ENCODE measurements at regions not wholly inside any gene's neighbourhood (a gene's known extent, or its start where the extent isn't known, plus 50 kb on each side); places are given as distances from the start of the nearest gene placed in this dataset.

DNA sequence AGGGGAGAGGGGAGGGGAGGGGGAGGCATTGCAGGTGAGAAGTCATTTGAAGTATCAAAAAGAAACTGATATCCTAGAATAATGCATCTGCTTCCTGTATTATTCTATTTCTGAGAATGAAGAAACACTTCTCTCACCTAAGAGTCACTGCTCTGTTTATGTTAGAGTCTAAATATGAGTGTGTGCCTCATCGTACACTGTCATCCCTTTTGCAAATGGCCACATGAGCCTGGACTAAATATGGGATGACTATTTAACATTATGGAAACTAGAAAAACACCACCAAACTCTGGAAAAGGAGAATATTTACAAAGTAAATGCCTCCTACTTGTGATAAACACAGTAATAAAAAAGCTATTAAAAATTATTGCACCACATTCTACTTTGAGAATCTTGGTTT lies 146.4 kb upstream of the NOCT start:
- DNase-seq (ENCODE audit: low spot score, unreplicated experiment), result no peak
- H3K9me3 Mint-ChIP-seq (ENCODE audit: low read depth), result no peaks in the 10 kb centered on the region
- TF ChIP-seq, protein P1, sequence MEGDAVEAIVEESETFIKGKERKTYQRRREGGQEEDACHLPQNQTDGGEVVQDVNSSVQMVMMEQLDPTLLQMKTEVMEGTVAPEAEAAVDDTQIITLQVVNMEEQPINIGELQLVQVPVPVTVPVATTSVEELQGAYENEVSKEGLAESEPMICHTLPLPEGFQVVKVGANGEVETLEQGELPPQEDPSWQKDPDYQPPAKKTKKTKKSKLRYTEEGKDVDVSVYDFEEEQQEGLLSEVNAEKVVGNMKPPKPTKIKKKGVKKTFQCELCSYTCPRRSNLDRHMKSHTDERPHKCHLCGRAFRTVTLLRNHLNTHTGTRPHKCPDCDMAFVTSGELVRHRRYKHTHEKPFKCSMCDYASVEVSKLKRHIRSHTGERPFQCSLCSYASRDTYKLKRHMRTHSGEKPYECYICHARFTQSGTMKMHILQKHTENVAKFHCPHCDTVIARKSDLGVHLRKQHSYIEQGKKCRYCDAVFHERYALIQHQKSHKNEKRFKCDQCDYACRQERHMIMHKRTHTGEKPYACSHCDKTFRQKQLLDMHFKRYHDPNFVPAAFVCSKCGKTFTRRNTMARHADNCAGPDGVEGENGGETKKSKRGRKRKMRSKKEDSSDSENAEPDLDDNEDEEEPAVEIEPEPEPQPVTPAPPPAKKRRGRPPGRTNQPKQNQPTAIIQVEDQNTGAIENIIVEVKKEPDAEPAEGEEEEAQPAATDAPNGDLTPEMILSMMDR (IDR thresholded peaks at IDR 0.05; ENCODE audit: unreplicated experiment), result no peak
- H3K36me3 Mint-ChIP-seq (ENCODE audit: insufficient read depth), result no peaks in the 10 kb centered on the region
- no peak overlapping the region for H3K4me3 Mint-ChIP-seq (ENCODE audit: low read depth)
- peaks cover 23% of the 10 kb centered on the region for H3K4me1 Mint-ChIP-seq (ENCODE audit: low read depth)
- no peak overlapping the region for H3K27ac Mint-ChIP-seq
- no peaks in the 10 kb centered on the region for H3K27me3 Mint-ChIP-seq

DNA sequence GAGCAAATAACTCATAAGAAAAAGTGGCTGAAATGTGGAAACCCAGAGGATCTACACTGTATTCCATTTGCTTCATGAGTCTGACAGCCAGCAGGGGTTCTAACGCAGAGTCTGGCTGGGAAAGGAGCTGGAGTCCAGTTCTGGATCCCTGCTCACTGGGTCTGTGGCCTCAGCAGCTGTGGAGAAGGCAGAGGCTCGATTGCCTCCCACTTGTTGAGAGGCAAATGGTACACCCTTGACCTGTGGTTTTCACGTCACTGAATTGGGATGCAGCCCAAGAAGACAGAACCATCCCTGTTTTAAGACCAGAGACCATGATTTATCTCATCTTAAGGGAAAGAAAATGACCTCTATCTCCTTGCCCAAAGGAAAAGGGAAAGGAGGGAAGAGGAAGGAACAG lies 147.0 kb upstream of the NOCT start:
- peaks cover 24% of the 10 kb centered on the region for H3K4me1 Mint-ChIP-seq (ENCODE audit: low read depth)
- H3K27me3 Mint-ChIP-seq, result no peaks in the 10 kb centered on the region
- TF ChIP-seq, protein P1 (IDR thresholded peaks at IDR 0.05; ENCODE audit: unreplicated experiment), result no peak
- H3K27ac Mint-ChIP-seq, result no peak overlapping the region
- H3K4me3 Mint-ChIP-seq (ENCODE audit: low read depth), result no peak overlapping the region
- no peaks in the 10 kb centered on the region for H3K9me3 Mint-ChIP-seq (ENCODE audit: low read depth)
- H3K36me3 Mint-ChIP-seq (ENCODE audit: insufficient read depth), result no peaks in the 10 kb centered on the region
- no peak for DNase-seq (ENCODE audit: low spot score, unreplicated experiment)

DNA sequence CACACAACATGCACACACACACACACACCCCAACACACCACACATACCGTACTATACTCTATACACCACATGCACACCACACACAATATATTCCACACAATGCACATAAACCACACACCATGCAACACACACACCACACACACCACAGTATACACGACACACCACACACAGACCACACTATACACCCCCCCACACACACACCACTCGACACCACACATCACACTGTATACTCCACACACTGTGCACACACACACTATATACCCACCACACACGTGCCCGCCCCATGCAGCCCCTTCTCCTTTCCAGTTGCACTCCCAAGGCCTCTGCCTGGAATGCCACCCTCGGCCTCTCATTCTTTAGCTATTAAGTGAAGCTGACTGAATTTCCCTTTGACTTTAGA lies 148.2 kb upstream of the NOCT start:
- Mint-ChIP-seq H3K4me1 (ENCODE audit: low read depth) (peaks cover 36% of the 10 kb centered on the region), H3K9me3 (ENCODE audit: low read depth) (no peaks in the 10 kb centered on the region), H3K27me3 (no peaks in the 10 kb centered on the region), H3K36me3 (ENCODE audit: insufficient read depth) (no peaks in the 10 kb centered on the region), H3K4me3 (ENCODE audit: low read depth) (no peak overlapping the region), H3K27ac (no peak overlapping the region)
- TF ChIP-seq, protein P1 (IDR thresholded peaks at IDR 0.05; ENCODE audit: unreplicated experiment), result no peak
- no peak for DNase-seq (ENCODE audit: low spot score, unreplicated experiment)

DNA sequence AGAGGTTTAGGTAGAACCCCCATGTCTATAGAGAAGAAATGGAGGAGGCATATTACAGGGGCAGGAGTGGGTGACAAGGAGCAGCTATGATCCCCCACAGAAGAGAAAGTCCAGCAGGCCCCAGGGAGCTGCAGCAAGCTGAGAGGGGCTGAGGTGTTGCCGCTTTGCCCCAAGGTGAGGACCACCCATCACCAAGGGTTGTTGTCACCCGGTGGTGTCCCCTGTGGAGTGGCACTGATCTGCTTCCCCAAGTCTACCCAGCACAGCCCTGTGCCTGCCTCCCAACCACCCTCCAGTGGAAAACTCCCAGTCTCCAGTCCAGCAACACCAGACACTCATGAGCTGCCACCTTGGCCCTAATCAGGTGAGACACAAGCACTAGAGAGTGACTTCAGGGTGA lies 149.3 kb upstream of the NOCT start:
- no peaks in the 10 kb centered on the region for H3K36me3 Mint-ChIP-seq (ENCODE audit: insufficient read depth)
- no peak overlapping the region for H3K27ac Mint-ChIP-seq
- no peaks in the 10 kb centered on the region for H3K27me3 Mint-ChIP-seq
- H3K4me3 Mint-ChIP-seq (ENCODE audit: low read depth), result no peak overlapping the region
- H3K9me3 Mint-ChIP-seq (ENCODE audit: low read depth), result no peaks in the 10 kb centered on the region
- DNase-seq (ENCODE audit: low spot score, unreplicated experiment), result no peak
- TF ChIP-seq, protein P1 (IDR thresholded peaks at IDR 0.05; ENCODE audit: unreplicated experiment), result no peak
- H3K4me1 Mint-ChIP-seq (ENCODE audit: low read depth), result peaks cover 39% of the 10 kb centered on the region

DNA sequence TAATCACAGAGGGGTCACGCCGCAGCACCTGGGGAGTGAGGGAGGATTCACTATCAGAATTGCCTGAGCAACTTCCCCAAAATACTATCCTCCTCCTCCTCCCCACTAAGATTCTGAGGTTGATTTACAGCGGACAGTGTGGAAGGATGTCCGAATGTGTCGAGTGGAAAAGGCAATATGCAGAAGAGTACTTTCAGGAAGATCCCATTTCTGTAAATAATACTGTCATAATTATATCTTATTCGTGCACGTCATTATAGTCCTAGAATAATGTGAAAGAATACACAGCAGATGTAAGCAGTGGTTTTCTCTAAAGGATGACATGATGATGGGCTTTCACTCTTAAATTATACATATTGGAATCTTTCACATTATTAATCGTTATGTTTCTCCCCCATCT lies 149.8 kb upstream of the NOCT start:
- no peak overlapping the region for H3K27ac Mint-ChIP-seq
- no peaks in the 10 kb centered on the region for H3K27me3 Mint-ChIP-seq
- DNase-seq (ENCODE audit: low spot score, unreplicated experiment), result no peak
- no peak overlapping the region for H3K4me3 Mint-ChIP-seq (ENCODE audit: low read depth)
- no peaks in the 10 kb centered on the region for H3K36me3 Mint-ChIP-seq (ENCODE audit: insufficient read depth)
- H3K9me3 Mint-ChIP-seq (ENCODE audit: low read depth), result no peaks in the 10 kb centered on the region
- H3K4me1 Mint-ChIP-seq (ENCODE audit: low read depth), result peaks cover 36% of the 10 kb centered on the region
- TF ChIP-seq, protein P1 (IDR thresholded peaks at IDR 0.05; ENCODE audit: unreplicated experiment), result no peak

All from progenitor cell of endocrine pancreas (in vitro differentiated cells).